Stimulated activated CD4-positive, alpha-beta T cell treated with anti-CD3 and anti-CD28 coated beads, TNF-alpha, amount 100 ng/mL, for 1 hour (primary cell): ENCODE measurements at regions not wholly inside any gene's neighbourhood (a gene's known extent, or its start where the extent isn't known, plus 50 kb on each side); places are given as distances from the start of the nearest gene placed in this dataset.
"Not testable (repeated sequence)": the region's sequence is repeated elsewhere in the genome, so short reads cannot be mapped to it uniquely, and the experiment has no call there.

Experiments
- DNase-seq, 3 donors: peaks; one replicate each; pipeline ENCODE4 v3.0.0-alpha.2; 2020; ENCODE audit warnings: low read depth in 3 of 3, low spot score in 1 of 3

- no peak for DNase-seq
Observed at GRCh38 chr4:100034023-100034664, 84.1 kb upstream of the H2AZ1 start.

DNA sequence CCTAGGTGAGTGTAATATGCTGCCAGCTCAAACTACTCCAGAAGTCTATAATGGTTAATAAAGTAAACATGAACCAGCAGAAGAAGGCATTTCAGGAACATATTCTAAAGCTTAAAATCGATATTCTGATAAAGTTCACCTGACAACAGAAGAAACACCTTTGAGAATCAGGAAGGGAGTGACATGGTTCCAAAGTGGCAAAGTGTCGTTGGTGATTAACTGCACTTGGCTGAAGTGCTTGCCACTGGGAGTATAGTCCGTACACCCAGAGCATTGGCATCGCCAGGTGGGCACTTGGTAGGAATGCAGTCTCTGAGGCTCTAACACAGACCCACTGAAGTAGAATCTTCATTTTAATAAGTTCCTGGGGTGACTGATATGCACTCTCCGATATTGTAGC is 76.0 kb upstream of the H2AZ1 start:
- DNase-seq, result no peak

GRCh38 chr4:100023800-100024199 is 73.7 kb upstream of the H2AZ1 start:
- no peak for DNase-seq

GRCh38 chr4:100022792-100023222 is 72.7 kb upstream of the H2AZ1 start:
- DNase-seq, result no peak

GRCh38 chr4:100019821-100020220 is 69.7 kb upstream of the H2AZ1 start:
- DNase-seq, result no peak

DNA sequence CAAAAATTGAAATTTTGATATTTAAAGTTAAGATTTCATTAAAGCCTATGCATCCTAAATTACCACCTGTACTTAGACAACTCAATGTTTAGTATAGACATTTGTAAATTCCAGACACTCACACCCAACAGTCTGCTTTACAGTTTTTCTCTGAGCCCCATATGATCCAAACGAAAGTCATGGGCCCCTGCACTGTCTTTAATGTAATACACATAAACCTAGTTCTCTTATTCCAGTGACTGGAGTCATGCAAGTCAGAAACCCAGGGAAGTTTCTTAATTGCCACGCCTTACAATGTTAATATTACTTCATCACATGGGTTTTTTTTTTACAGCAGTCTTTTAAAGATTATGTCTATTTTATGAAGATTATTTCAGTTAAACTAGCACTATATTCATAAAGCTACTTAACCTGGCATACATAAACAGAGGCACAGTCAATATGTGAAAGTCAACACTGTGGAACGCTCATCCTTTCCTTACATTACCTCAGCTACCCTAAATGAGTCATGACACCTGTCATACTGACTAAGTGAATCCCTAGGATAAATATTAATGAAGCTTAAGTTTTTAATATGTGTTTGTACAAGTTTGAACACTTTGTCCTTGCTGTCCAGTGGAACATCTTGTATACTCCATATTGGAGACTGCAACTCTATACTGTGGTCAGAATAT is 67.7 kb upstream of the H2AZ1 start:
- no peak for DNase-seq

DNA sequence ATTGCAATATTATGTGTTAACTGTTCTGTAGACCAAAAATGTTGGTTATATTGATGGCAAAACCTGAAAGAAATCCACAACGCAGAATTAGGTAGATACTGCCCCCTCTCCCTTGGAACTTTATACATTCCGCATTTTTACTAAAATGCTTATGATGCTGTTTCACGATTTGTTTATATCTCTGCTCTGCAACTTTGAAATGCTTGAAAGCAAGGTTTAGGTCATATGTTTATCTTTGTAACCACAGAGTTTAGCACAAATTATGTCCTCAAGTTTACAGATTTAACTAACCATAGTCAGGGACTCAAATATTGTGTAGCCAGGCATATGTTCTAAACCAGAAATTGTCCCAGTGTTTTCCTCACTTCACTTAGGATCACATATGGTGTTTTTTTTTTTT is 66.1 kb upstream of the H2AZ1 start:
- no peak for DNase-seq

- no peak for DNase-seq
Observed at GRCh38 chr4:100014616-100015015, 64.5 kb upstream of the H2AZ1 start.

DNA sequence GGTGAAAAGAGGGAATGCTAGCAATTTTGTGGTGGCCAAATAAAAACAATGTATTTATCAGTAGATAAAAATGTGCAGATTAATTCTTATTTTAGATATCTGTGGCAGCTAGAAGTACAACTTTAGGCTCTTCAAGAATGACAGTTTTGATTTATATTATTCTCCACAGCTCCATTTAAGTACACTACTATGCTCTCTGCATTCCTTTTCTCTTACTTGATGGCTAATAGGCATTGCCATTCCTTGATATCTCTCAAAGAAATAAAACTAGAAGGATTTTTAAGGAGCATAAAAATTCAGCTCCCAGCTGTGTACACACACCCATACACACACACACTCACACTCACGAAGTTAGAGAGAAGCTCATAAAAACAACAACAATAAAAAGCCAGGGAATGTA is 59.4 kb upstream of the H2AZ1 start:
- no peak for DNase-seq

GRCh38 chr4:100008048-100008447 is 58.0 kb upstream of the H2AZ1 start:
- no peak for DNase-seq

GRCh38 chr4:100006161-100006560 is 56.1 kb upstream of the H2AZ1 start:
- DNase-seq, result not testable (repeated sequence)
